Liver (tissue), 3 donors: ENCODE measurements at regions not wholly inside any gene's neighbourhood (a gene's known extent, or its start where the extent isn't known, plus 50 kb on each side); places are given as distances from the start of the nearest gene placed in this dataset.

Experiments
- FOXA2 ChIP-seq: IDR thresholded peaks from 2 replicates; pipeline ENCODE4 v1.6.1; 2016; ENCODE audit warnings: antibody characterized with exemption
- NR2F2 ChIP-seq: IDR thresholded peaks from 2 replicates; pipeline ENCODE4 v1.6.1; 2016; ENCODE audit warnings: antibody characterized with exemption
- RAD21 ChIP-seq, 2 donors: IDR thresholded peaks; 2 replicates each; pipeline ENCODE4 v1.6.1; 2016; ENCODE audit warnings: antibody characterized with exemption in 2 of 2, mild to moderate bottlenecking in 2 of 2
- TAF1 ChIP-seq: conservative IDR thresholded peaks from 2 replicates; pipeline ENCODE4 v1.6.1; 2016; ENCODE audit warnings: antibody characterized with exemption, mild to moderate bottlenecking
- YY1 ChIP-seq: IDR thresholded peaks from 2 replicates; pipeline ENCODE4 v1.6.1; 2016; ENCODE audit warnings: antibody characterized with exemption, mild to moderate bottlenecking
- TF ChIP-seq, protein P1 (sequence below): fragments of 150-350 bp; IDR thresholded peaks from 2 replicates; pipeline ENCODE4 v1.5.1; 2017; ENCODE audit warnings: improper control_type of control experiment, low read depth, low read length; ENCODE audit not compliant: missing input control
- TF ChIP-seq, protein P2 (sequence below): IDR thresholded peaks from 2 replicates; pipeline ENCODE4 v1.6.1; 2016; ENCODE audit warnings: antibody characterized with exemption, mild to moderate bottlenecking
- TF ChIP-seq, protein P3 (sequence below): IDR thresholded peaks from 2 replicates; pipeline ENCODE4 v1.6.1; 2016; ENCODE audit warnings: antibody characterized with exemption
- TF ChIP-seq, protein P4 (sequence below): IDR thresholded peaks from 2 replicates; pipeline ENCODE4 v1.6.1; 2016; ENCODE audit warnings: antibody characterized with exemption
- donor health status: healthy.
- donor health status: healthy.

DNA sequence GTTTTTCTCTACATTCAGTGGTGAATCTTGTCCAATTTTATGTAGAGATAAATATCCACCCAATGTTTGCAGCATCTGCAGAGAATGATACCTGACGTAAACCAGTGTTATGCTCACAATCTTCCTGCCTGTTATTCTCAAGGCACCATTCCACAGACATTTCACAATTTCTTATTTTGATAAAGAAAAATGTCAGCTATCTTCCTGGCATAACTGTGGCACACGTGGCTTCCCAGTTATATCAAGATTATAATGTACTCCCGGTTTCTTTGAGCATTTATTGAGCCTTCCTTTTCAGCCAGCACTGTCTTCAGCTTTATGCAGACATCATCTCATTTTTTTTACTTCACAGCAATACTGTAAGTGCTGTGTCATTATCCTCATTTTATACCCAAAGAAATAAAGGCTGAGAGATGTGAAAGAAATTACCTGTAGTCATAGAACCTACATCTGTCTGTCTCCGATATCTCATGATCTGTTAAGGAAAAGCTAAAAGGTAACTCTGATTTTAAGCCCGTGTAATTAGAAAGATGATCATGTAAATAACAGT is 1300.8 kb upstream of the TENM3 start:
- TF ChIP-seq, protein P1, sequence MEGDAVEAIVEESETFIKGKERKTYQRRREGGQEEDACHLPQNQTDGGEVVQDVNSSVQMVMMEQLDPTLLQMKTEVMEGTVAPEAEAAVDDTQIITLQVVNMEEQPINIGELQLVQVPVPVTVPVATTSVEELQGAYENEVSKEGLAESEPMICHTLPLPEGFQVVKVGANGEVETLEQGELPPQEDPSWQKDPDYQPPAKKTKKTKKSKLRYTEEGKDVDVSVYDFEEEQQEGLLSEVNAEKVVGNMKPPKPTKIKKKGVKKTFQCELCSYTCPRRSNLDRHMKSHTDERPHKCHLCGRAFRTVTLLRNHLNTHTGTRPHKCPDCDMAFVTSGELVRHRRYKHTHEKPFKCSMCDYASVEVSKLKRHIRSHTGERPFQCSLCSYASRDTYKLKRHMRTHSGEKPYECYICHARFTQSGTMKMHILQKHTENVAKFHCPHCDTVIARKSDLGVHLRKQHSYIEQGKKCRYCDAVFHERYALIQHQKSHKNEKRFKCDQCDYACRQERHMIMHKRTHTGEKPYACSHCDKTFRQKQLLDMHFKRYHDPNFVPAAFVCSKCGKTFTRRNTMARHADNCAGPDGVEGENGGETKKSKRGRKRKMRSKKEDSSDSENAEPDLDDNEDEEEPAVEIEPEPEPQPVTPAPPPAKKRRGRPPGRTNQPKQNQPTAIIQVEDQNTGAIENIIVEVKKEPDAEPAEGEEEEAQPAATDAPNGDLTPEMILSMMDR: no peak
- TF ChIP-seq RAD21 (IDR thresholded peaks at IDR 0.05) (no peak), NR2F2 (no peak), YY1 (no peak), FOXA2 (no peak), TAF1 (no peak)
- TF ChIP-seq, protein P2, sequence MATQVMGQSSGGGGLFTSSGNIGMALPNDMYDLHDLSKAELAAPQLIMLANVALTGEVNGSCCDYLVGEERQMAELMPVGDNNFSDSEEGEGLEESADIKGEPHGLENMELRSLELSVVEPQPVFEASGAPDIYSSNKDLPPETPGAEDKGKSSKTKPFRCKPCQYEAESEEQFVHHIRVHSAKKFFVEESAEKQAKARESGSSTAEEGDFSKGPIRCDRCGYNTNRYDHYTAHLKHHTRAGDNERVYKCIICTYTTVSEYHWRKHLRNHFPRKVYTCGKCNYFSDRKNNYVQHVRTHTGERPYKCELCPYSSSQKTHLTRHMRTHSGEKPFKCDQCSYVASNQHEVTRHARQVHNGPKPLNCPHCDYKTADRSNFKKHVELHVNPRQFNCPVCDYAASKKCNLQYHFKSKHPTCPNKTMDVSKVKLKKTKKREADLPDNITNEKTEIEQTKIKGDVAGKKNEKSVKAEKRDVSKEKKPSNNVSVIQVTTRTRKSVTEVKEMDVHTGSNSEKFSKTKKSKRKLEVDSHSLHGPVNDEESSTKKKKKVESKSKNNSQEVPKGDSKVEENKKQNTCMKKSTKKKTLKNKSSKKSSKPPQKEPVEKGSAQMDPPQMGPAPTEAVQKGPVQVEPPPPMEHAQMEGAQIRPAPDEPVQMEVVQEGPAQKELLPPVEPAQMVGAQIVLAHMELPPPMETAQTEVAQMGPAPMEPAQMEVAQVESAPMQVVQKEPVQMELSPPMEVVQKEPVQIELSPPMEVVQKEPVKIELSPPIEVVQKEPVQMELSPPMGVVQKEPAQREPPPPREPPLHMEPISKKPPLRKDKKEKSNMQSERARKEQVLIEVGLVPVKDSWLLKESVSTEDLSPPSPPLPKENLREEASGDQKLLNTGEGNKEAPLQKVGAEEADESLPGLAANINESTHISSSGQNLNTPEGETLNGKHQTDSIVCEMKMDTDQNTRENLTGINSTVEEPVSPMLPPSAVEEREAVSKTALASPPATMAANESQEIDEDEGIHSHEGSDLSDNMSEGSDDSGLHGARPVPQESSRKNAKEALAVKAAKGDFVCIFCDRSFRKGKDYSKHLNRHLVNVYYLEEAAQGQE: no peak
- TF ChIP-seq, protein P3, sequence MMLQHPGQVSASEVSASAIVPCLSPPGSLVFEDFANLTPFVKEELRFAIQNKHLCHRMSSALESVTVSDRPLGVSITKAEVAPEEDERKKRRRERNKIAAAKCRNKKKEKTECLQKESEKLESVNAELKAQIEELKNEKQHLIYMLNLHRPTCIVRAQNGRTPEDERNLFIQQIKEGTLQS: no peak
- TF ChIP-seq, protein P4, sequence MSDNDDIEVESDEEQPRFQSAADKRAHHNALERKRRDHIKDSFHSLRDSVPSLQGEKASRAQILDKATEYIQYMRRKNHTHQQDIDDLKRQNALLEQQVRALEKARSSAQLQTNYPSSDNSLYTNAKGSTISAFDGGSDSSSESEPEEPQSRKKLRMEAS: no peak
